Transverse colon (tissue), 4 donors: ENCODE measurements at regions not wholly inside any gene's neighbourhood (a gene's known extent, or its start where the extent isn't known, plus 50 kb on each side); places are given as distances from the start of the nearest gene placed in this dataset.

Experiments used
- EP300 ChIP-seq: sonication (generic); formaldehyde crosslinking; IDR thresholded peaks from one replicate; pipeline ENCODE4 v1.6.1; 2017; ENCODE audit warnings: antibody characterized with exemption, low read depth
- POLR2A ChIP-seq: fragments of 450-650 bp; IDR thresholded peaks from one replicate; pipeline ENCODE4 v1.6.1; 2016; ENCODE audit warnings: antibody characterized with exemption, mild to moderate bottlenecking, moderate library complexity
- POLR2AphosphoS5 ChIP-seq, 3 donors: sonication (generic); formaldehyde crosslinking; IDR thresholded peaks; one replicate each; pipeline ENCODE4 v1.6.1; 2016; ENCODE audit warnings: antibody characterized with exemption in 3 of 3
- TF ChIP-seq, protein P1 (sequence below), 5 experiments: fragments of 200-600 bp in 3 of 5; fragments of 450-650 bp in 2 of 5; sonication (generic) in 3 of 5; IDR thresholded peaks; 1 replicate in 2 of 5; 2 replicates in 3 of 5; pipeline ENCODE4 v1.5.1; 2016 to 2017; ENCODE audit warnings: antibody characterized with exemption in 5 of 5, inconsistent platforms in 3 of 5, mild to moderate bottlenecking in 2 of 5, moderate library complexity in 1 of 5

DNA sequence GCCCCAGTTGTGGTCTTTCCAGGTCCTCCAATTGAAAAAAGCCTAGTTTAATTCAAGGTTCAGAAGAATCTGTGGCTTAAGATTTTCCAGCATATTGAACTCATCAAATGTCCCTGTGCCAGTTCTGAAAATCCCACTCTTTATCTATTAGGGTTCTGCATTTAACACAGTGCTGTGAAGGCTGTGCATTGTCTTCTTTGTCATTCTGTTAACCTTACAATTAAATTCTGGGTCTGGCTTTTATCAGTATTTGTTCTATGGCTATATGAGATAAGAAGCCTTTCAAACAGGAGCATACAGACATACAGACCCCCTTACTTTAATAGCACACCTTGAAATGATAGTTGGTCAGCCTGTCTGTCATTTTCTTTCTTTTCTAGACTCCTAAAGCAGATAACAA, 362.1 kb upstream of the DACH1 start:
- TF ChIP-seq, protein P1, sequence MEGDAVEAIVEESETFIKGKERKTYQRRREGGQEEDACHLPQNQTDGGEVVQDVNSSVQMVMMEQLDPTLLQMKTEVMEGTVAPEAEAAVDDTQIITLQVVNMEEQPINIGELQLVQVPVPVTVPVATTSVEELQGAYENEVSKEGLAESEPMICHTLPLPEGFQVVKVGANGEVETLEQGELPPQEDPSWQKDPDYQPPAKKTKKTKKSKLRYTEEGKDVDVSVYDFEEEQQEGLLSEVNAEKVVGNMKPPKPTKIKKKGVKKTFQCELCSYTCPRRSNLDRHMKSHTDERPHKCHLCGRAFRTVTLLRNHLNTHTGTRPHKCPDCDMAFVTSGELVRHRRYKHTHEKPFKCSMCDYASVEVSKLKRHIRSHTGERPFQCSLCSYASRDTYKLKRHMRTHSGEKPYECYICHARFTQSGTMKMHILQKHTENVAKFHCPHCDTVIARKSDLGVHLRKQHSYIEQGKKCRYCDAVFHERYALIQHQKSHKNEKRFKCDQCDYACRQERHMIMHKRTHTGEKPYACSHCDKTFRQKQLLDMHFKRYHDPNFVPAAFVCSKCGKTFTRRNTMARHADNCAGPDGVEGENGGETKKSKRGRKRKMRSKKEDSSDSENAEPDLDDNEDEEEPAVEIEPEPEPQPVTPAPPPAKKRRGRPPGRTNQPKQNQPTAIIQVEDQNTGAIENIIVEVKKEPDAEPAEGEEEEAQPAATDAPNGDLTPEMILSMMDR (IDR thresholded peaks at IDR 0.05), result no peak
- no peak for TF ChIP-seq POLR2A
- TF ChIP-seq POLR2AphosphoS5 (IDR thresholded peaks at IDR 0.05), result no peak
- TF ChIP-seq EP300, result no peak
